Right renal pelvis (tissue), 4 donors: ENCODE measurements at regions not wholly inside any gene's neighbourhood (a gene's known extent, or its start where the extent isn't known, plus 50 kb on each side); places are given as distances from the start of the nearest gene placed in this dataset.
"Not testable (repeated sequence)": the region's sequence is repeated elsewhere in the genome, so short reads cannot be mapped to it uniquely, and the experiment has no call there.

Experiments
- DNase-seq, 4 donors: peaks; one replicate each; pipeline ENCODE4 v3.0.0-alpha.2; 2013; ENCODE audit warnings: low read depth in 4 of 4, low spot score in 3 of 4, missing footprints in 1 of 4

GRCh38 chr5:117138523-117138922, 563.9 kb upstream of the SEMA6A start:
- no peak for DNase-seq

GRCh38 chr5:117135851-117136250, 561.2 kb upstream of the SEMA6A start:
- no peak for DNase-seq

- no peak for DNase-seq
Measured at GRCh38 chr5:117133198-117133597, 558.6 kb upstream of the SEMA6A start.

GRCh38 chr5:117131876-117132275, 557.3 kb upstream of the SEMA6A start:
- no peak for DNase-seq

- no peak for DNase-seq
Measured at GRCh38 chr5:117131048-117131679, 556.5 kb upstream of the SEMA6A start.

GRCh38 chr5:117118499-117118898, 543.9 kb upstream of the SEMA6A start:
- DNase-seq, result no peak

GRCh38 chr5:117117314-117117713, 542.7 kb upstream of the SEMA6A start:
- not testable (repeated sequence) for DNase-seq

GRCh38 chr5:117110548-117110947, 535.9 kb upstream of the SEMA6A start:
- no peak for DNase-seq

GRCh38 chr5:117107859-117108258, 533.2 kb upstream of the SEMA6A start:
- no peak for DNase-seq

GRCh38 chr5:117103703-117104102, 529.1 kb upstream of the SEMA6A start:
- no peak for DNase-seq

GRCh38 chr5:117102591-117102990, 528.0 kb upstream of the SEMA6A start:
- DNase-seq, result no peak

GRCh38 chr5:117100176-117100575, 525.6 kb upstream of the SEMA6A start:
- DNase-seq, result no peak

GRCh38 chr5:117098094-117098493, 523.5 kb upstream of the SEMA6A start:
- DNase-seq, result no peak

- no peak for DNase-seq
Measured at GRCh38 chr5:117095346-117096332, 521.0 kb upstream of the SEMA6A start.

GRCh38 chr5:117094114-117094815, 519.6 kb upstream of the SEMA6A start:
- no peak for DNase-seq

- no peak for DNase-seq
Measured at GRCh38 chr5:117093653-117094052, 519.0 kb upstream of the SEMA6A start.

GRCh38 chr5:117089001-117089400, 514.4 kb upstream of the SEMA6A start:
- DNase-seq, result no peak

- DNase-seq, result no peak
Measured at GRCh38 chr5:117088176-117088575, 513.6 kb upstream of the SEMA6A start.

- DNase-seq, result no peak
Measured at GRCh38 chr5:117084067-117084466, 509.4 kb upstream of the SEMA6A start.

GRCh38 chr5:117082977-117083376, 508.4 kb upstream of the SEMA6A start:
- no peak for DNase-seq

GRCh38 chr5:117077142-117077541, 502.5 kb upstream of the SEMA6A start:
- no peak for DNase-seq
